Suprapubic skin (tissue), 4 donors: ENCODE measurements at regions not wholly inside any gene's neighbourhood (a gene's known extent, or its start where the extent isn't known, plus 50 kb on each side); places are given as distances from the start of the nearest gene placed in this dataset.

Experiments
- DNase-seq, 2 donors: peaks; one replicate each; pipeline ENCODE4 v3.0.0-alpha.2; 2019; ENCODE audit warnings: low spot score in 2 of 2
- H3K27ac ChIP-seq: fragments of 200-600 bp; sonication (generic); one replicate; pipeline ENCODE4 v1.5.1; 2019
- H3K27me3 ChIP-seq: fragments of 200-600 bp; sonication (generic); one replicate; pipeline ENCODE4 v1.5.1; 2019
- H3K36me3 ChIP-seq: fragments of 200-600 bp; sonication (generic); one replicate; pipeline ENCODE4 v1.5.1; 2019
- H3K4me1 ChIP-seq: fragments of 200-600 bp; sonication (generic); one replicate; pipeline ENCODE4 v1.5.1; 2019
- H3K4me3 ChIP-seq: fragments of 200-600 bp; sonication (generic); one replicate; pipeline ENCODE4 v1.5.1; 2019; ENCODE audit warnings: mild to moderate bottlenecking
- H3K9me3 ChIP-seq: fragments of 200-600 bp; sonication (generic); one replicate; pipeline ENCODE4 v1.5.1; 2019
- EP300 ChIP-seq: sonication (generic); formaldehyde crosslinking; IDR thresholded peaks from one replicate; pipeline ENCODE4 v1.6.1; 2017; ENCODE audit warnings: antibody characterized with exemption
- POLR2A ChIP-seq, 2 donors: fragments of 450-650 bp; IDR thresholded peaks; one replicate each; pipeline ENCODE4 v1.6.1; 2017; ENCODE audit warnings: antibody characterized with exemption in 2 of 2, mild to moderate bottlenecking in 2 of 2, moderate library complexity in 2 of 2
- POLR2AphosphoS5 ChIP-seq, 3 donors: sonication (generic); formaldehyde crosslinking; IDR thresholded peaks; one replicate each; pipeline ENCODE4 v1.6.1; 2017; ENCODE audit warnings: antibody characterized with exemption in 3 of 3
- WGBS: methylation state at CpG from one replicate; pipeline ENCODE4 v1.1.5; 2018; 5-methylcytosine and 5-hydroxymethylcytosine counted together
- TF ChIP-seq, protein P1 (sequence below), 2 donors: fragments of 200-600 bp in 1 of 2; fragments of 450-650 bp in 1 of 2; sonication (generic) in 1 of 2; IDR thresholded peaks; one replicate each; pipeline ENCODE4 v1.5.1; 2016 to 2019; ENCODE audit warnings: antibody characterized with exemption in 2 of 2, mild to moderate bottlenecking in 1 of 2, moderate library complexity in 1 of 2

DNA sequence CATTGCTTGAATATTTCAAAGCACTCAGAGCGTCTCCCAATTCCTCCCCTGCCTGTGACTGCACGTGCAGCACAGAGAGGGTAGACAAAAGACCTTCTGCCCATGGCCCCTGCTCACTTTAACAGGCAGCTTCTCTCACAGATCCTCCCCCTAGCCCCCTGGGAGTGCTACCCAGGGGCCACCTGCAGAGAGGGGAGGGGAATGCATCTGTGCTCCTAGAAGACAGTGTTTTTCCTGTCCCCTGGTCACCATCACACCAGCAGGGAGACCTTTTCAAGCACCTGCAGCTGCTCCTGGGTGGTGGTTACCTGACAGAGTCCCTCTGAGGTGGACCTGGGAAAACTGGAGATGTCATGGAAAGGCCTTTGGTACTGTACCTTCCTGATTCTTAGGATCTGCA, 56.7 kb upstream of the PRR23C start:
- WGBS = 41% methylated on average over 2 of the region's 2 CpGs
- Histone ChIP-seq H3K27me3 (peaks cover 4% of the 10 kb centered on the region), H3K27ac (no peak overlapping the region), H3K4me1 (no peaks in the 10 kb centered on the region), H3K4me3 (no peak overlapping the region), H3K9me3 (peaks cover 4% of the 10 kb centered on the region), H3K36me3 (no peaks in the 10 kb centered on the region)
- DNase-seq = peak in 1 of 2 donors; percentile 8
- TF ChIP-seq EP300 (no peak), POLR2AphosphoS5 (IDR thresholded peaks at IDR 0.05) (no peak), POLR2A (IDR thresholded peaks at IDR 0.05) (no peak)
- TF ChIP-seq, protein P1, sequence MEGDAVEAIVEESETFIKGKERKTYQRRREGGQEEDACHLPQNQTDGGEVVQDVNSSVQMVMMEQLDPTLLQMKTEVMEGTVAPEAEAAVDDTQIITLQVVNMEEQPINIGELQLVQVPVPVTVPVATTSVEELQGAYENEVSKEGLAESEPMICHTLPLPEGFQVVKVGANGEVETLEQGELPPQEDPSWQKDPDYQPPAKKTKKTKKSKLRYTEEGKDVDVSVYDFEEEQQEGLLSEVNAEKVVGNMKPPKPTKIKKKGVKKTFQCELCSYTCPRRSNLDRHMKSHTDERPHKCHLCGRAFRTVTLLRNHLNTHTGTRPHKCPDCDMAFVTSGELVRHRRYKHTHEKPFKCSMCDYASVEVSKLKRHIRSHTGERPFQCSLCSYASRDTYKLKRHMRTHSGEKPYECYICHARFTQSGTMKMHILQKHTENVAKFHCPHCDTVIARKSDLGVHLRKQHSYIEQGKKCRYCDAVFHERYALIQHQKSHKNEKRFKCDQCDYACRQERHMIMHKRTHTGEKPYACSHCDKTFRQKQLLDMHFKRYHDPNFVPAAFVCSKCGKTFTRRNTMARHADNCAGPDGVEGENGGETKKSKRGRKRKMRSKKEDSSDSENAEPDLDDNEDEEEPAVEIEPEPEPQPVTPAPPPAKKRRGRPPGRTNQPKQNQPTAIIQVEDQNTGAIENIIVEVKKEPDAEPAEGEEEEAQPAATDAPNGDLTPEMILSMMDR (IDR thresholded peaks at IDR 0.05) = no peak

DNA sequence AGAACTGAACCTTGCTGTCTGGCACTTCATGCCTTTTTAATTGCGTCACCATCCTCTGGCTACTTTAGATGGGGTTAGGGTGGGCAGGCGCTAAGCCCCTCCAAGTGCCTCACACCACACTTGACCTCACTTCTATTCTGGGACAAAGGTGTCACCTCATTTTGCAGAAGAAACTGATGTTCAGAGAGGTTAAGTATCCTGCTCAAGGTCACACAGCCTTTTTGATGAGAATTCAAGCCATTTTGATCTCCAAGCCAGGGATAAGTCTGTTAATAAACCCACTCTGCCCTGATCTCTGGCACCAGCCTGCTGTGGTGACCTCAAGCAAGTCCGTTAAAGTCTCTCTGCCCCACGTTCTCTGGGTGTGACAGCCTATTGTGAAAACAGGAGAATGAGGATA, 58.8 kb upstream of the PRR23C start:
- no peaks in the 10 kb centered on the region for H3K36me3 ChIP-seq
- no peak for TF ChIP-seq POLR2AphosphoS5 (IDR thresholded peaks at IDR 0.05)
- TF ChIP-seq, protein P1 (IDR thresholded peaks at IDR 0.05) = no peak
- no peak for TF ChIP-seq EP300
- no peak for TF ChIP-seq POLR2A (IDR thresholded peaks at IDR 0.05)
- no peak overlapping the region for H3K4me3 ChIP-seq
- 80% methylated on average over 4 of the region's 4 CpGs for WGBS
- no peak for DNase-seq
- H3K27ac ChIP-seq = no peak overlapping the region
- peaks cover 4% of the 10 kb centered on the region for H3K27me3 ChIP-seq
- no peaks in the 10 kb centered on the region for H3K4me1 ChIP-seq
- H3K9me3 ChIP-seq = peaks cover 4% of the 10 kb centered on the region

DNA sequence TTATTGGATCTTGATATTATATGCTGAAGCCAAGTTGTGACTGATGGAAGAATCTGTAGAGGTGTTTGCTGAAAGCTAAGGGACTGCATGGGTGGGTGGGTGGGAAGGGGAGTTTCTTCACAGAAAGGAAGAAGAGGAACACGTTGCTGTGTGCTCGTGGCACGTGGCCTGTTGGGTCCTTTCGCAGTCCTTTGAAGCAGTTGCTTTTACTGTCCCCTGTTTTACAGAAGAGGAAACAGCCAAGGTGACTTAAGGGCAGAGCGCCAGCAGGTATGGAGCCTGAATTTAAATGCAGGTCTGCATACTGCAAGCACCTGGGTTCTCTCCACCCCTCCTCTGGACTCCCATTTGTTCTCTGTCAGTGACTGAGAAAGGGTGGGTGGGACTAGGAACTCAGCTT, 59.4 kb upstream of the PRR23C start:
- TF ChIP-seq EP300 (no peak), POLR2AphosphoS5 (IDR thresholded peaks at IDR 0.05) (no peak), POLR2A (IDR thresholded peaks at IDR 0.05) (no peak)
- TF ChIP-seq, protein P1 (IDR thresholded peaks at IDR 0.05) = no peak
- H3K27ac ChIP-seq = no peak overlapping the region
- peaks cover 4% of the 10 kb centered on the region for H3K27me3 ChIP-seq
- H3K4me3 ChIP-seq = no peak overlapping the region
- H3K36me3 ChIP-seq = no peaks in the 10 kb centered on the region
- no peaks in the 10 kb centered on the region for H3K4me1 ChIP-seq
- WGBS = 63% methylated on average over 5 of the region's 5 CpGs
- no peaks in the 10 kb centered on the region for H3K9me3 ChIP-seq
- DNase-seq = peak in 1 of 2 donors; percentile 24

DNA sequence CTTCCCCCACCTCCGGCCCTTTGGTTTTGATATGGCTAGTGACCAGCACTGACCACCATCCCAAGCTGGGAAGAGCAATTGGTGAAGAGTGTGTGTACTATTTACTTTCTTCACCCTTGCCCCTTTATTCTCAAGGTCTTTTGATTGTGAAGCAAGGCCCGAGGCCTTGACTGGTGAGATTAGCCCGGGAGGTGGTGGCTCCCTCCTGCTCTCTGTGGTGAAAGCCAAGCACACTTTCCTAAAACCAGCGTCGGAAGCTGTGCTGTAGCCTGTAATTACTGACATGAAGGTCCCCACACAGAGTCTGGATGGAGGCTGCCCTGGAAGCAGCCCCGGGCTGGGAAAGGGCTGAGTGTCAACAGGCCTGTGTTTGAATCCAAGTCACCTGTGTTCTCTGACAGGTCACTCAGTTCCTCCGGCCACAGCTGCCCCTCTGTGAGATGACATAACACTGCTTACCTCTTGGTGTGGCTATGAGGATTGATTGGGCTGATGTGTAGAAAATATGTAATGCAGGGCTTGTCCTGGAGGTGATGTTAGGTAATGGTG, 60.5 kb upstream of the PRR23C start:
- no peak for TF ChIP-seq POLR2A (IDR thresholded peaks at IDR 0.05)
- TF ChIP-seq POLR2AphosphoS5 (IDR thresholded peaks at IDR 0.05) = no peak
- TF ChIP-seq, protein P1 (IDR thresholded peaks at IDR 0.05) = no peak
- no peak for TF ChIP-seq EP300
- Histone ChIP-seq H3K4me3 (no peak overlapping the region), H3K4me1 (peaks cover 9% of the 10 kb centered on the region), H3K36me3 (no peaks in the 10 kb centered on the region), H3K27ac (no peak overlapping the region), H3K9me3 (no peaks in the 10 kb centered on the region), H3K27me3 (peaks cover 4% of the 10 kb centered on the region)
- DNase-seq = peak; percentile 40 to 50
- 82% methylated on average over 5 of the region's 7 CpGs for WGBS

DNA sequence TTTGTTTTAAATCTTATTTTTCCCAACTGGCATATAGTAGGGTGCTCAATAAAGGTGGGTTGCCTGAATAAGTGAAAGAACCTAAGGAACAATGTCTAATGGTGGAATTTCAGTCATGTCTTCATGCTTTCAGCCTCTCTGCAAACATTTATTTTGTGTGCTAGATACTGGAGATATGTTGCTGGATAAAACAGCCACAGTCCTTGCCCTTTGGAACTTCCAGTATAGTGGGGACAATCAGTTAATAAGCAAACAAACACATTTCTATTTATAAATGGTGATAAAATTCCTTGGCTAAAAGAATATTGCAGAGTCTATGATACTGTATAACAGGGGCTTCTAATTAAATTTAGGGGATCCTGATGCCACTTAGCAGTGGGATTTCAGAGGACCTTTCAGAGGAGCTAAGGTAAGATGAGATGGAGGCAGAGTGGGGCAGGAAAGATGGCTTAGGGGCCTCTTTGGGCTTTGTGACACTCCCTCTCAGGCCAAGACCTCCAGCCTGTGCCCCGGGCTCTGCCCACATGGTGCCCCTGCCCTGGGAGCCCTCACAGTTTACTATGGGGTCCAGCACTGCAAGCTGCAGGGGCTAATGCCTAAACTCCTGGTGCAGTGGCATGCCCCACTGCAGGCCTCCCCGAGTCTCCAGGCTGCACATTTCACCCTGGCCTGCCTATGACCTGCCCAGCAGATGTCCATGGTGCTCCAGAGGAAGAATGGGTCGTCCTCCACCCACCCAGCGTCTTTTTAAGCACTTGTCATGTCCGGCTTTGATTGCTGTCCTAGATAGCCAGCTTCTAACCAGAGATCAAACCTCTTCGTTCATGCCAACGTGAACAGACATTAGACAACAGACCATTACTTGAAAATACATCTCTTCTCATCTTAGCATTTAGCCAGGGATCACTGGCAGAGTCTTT, 61.6 kb upstream of the PRR23C start:
- 86% methylated on average over 7 of the region's 7 CpGs for WGBS
- DNase-seq = peak; percentile 40 to 71
- TF ChIP-seq POLR2A (IDR thresholded peaks at IDR 0.05) (no peak), EP300 (no peak), POLR2AphosphoS5 (IDR thresholded peaks at IDR 0.05) (no peak)
- TF ChIP-seq, protein P1 (IDR thresholded peaks at IDR 0.05) = no peak
- Histone ChIP-seq H3K4me3 (no peak overlapping the region), H3K27me3 (peaks cover 4% of the 10 kb centered on the region), H3K27ac (no peak overlapping the region), H3K4me1 (peaks cover 14% of the 10 kb centered on the region), H3K36me3 (no peaks in the 10 kb centered on the region), H3K9me3 (no peaks in the 10 kb centered on the region)
